NT2/D1 (cell line): ENCODE measurements at regions not wholly inside any gene's neighbourhood (a gene's known extent, or its start where the extent isn't known, plus 50 kb on each side); places are given as distances from the start of the nearest gene placed in this dataset.

Experiments used
- DNase-seq: peaks from one replicate; pipeline ENCODE4 v3.0.0-alpha.2; 2011; ENCODE audit warnings: low read depth, low spot score
- H3K27me3 ChIP-seq: 2 replicates; pipeline ENCODE4 v1.6.0; 2011; ENCODE audit warnings: mild to moderate bottlenecking; ENCODE audit not compliant: insufficient read length, insufficient read depth
- H3K36me3 ChIP-seq: 2 replicates; pipeline ENCODE4 v1.6.1; 2011; ENCODE audit warnings: mild to moderate bottlenecking, low read length, mixed read lengths; ENCODE audit not compliant: insufficient read depth, insufficient read length
- H3K4me1 ChIP-seq: 2 replicates; pipeline ENCODE4 v1.5.1; 2011; ENCODE audit not compliant: insufficient read depth, insufficient read length
- H3K4me3 ChIP-seq: 2 replicates; pipeline ENCODE4 v1.5.1; 2011; ENCODE audit warnings: low read depth; ENCODE audit not compliant: insufficient read length
- H3K9ac ChIP-seq: 2 replicates; pipeline ENCODE4 v1.6.0; 2011; ENCODE audit warnings: low read depth; ENCODE audit not compliant: insufficient read length
- H3K9me3 ChIP-seq: 2 replicates; pipeline ENCODE4 v1.5.1; 2011; ENCODE audit warnings: mild to moderate bottlenecking, low read length; ENCODE audit not compliant: insufficient read depth
- SUZ12 ChIP-seq: IDR thresholded peaks from 2 replicates; pipeline ENCODE4 v1.6.1; 2011; ENCODE audit not compliant: insufficient read length, insufficient read depth; ENCODE audit errors: extremely low read depth
- YY1 ChIP-seq: IDR thresholded peaks from 2 replicates; pipeline ENCODE4 v1.6.1; 2011; ENCODE audit not compliant: insufficient read length, insufficient read depth
- ZNF274 ChIP-seq: IDR thresholded peaks from 2 replicates; pipeline ENCODE4 v1.6.1; 2011; ENCODE audit warnings: mild to moderate bottlenecking, low read depth, low read length

- no peak overlapping the region for H3K9ac ChIP-seq
- no peaks in the 10 kb centered on the region for H3K36me3 ChIP-seq
- no peak for DNase-seq
- no peaks in the 10 kb centered on the region for H3K27me3 ChIP-seq
- H3K9me3 ChIP-seq = no peaks in the 10 kb centered on the region
- H3K4me1 ChIP-seq = peaks cover 3% of the 10 kb centered on the region
- H3K4me3 ChIP-seq = no peak overlapping the region
- TF ChIP-seq ZNF274 (no peak), SUZ12 (no peak), YY1 (no peak)
These were observed 144.2 kb downstream of the BMS1 start for GRCh38 chr10:42926843-42927242.

- H3K4me3 ChIP-seq = no peak overlapping the region
These were observed 145.5 kb downstream of the BMS1 start for GRCh38 chr10:42928064-42928463.

GRCh38 chr10:42929236-42929635 is 146.6 kb downstream of the BMS1 start:
- H3K4me3 ChIP-seq = no peak overlapping the region
- TF ChIP-seq ZNF274 = no peak
- TF ChIP-seq SUZ12 = no peak
- TF ChIP-seq YY1 = no peak
- H3K9me3 ChIP-seq = no peaks in the 10 kb centered on the region
- H3K36me3 ChIP-seq = no peaks in the 10 kb centered on the region
- no peak overlapping the region for H3K9ac ChIP-seq
- peaks cover 15% of the 10 kb centered on the region for H3K27me3 ChIP-seq
- DNase-seq = no peak
- peaks cover 7% of the 10 kb centered on the region for H3K4me1 ChIP-seq

More at GRCh38 chr10:42928064-42928463, 145.5 kb downstream of the BMS1 start:
- Histone ChIP-seq H3K9ac (no peak overlapping the region), H3K4me1 (peaks cover 3% of the 10 kb centered on the region), H3K9me3 (no peaks in the 10 kb centered on the region), H3K36me3 (no peaks in the 10 kb centered on the region), H3K27me3 (peaks cover 3% of the 10 kb centered on the region)
- no peak for TF ChIP-seq SUZ12
- no peak for TF ChIP-seq YY1
- no peak for TF ChIP-seq ZNF274
- DNase-seq = no peak

- no peaks in the 10 kb centered on the region for H3K36me3 ChIP-seq
- H3K4me3 ChIP-seq = no peak overlapping the region
- H3K9ac ChIP-seq = no peak overlapping the region
- no peaks in the 10 kb centered on the region for H3K9me3 ChIP-seq
- peaks cover 23% of the 10 kb centered on the region for H3K27me3 ChIP-seq
- TF ChIP-seq ZNF274 = no peak
- no peak for TF ChIP-seq SUZ12
- H3K4me1 ChIP-seq = peaks cover 7% of the 10 kb centered on the region
- DNase-seq = no peak
These were observed 146.9 kb upstream of the RET start for GRCh38 chr10:42929993-42930392.

GRCh38 chr10:42930516-42931192 is 146.2 kb upstream of the RET start:
- no peaks in the 10 kb centered on the region for H3K9me3 ChIP-seq
- no peak overlapping the region for H3K9ac ChIP-seq
- peaks cover 7% of the 10 kb centered on the region for H3K4me1 ChIP-seq
- H3K36me3 ChIP-seq = no peaks in the 10 kb centered on the region
- H3K27me3 ChIP-seq = peaks cover 27% of the 10 kb centered on the region
- no peak overlapping the region for H3K4me3 ChIP-seq
- TF ChIP-seq ZNF274 (no peak), YY1 (no peak), SUZ12 (no peak)
- no peak for DNase-seq

GRCh38 chr10:42932116-42932515 is 144.8 kb upstream of the RET start:
- H3K9ac ChIP-seq = no peak overlapping the region
- no peaks in the 10 kb centered on the region for H3K9me3 ChIP-seq
- no peak for DNase-seq
- H3K27me3 ChIP-seq = peaks cover 31% of the 10 kb centered on the region
- peaks cover 7% of the 10 kb centered on the region for H3K4me1 ChIP-seq
- no peaks in the 10 kb centered on the region for H3K36me3 ChIP-seq
- TF ChIP-seq ZNF274 = no peak
- no peak overlapping the region for H3K4me3 ChIP-seq

- H3K9ac ChIP-seq = peak overlapping the region; percentile 32
These were observed 144.0 kb upstream of the RET start for GRCh38 chr10:42932735-42933447.

More at GRCh38 chr10:42932735-42933447, 144.0 kb upstream of the RET start:
- Histone ChIP-seq H3K36me3 (no peaks in the 10 kb centered on the region), H3K9me3 (no peaks in the 10 kb centered on the region), H3K4me1 (peaks cover 4% of the 10 kb centered on the region), H3K4me3 (peak overlapping the region; percentile 42), H3K27me3 (peaks cover 31% of the 10 kb centered on the region)
- DNase-seq = no peak
- TF ChIP-seq ZNF274 (no peak), SUZ12 (peak; percentile 12)
